Left hindlimb (tissue), 1 donor: ENCODE measurements at regions not wholly inside any gene's neighbourhood (a gene's known extent, or its start where the extent isn't known, plus 50 kb on each side); places are given as distances from the start of the nearest gene placed in this dataset.
"Not testable (repeated sequence)": the region's sequence is repeated elsewhere in the genome, so short reads cannot be mapped to it uniquely, and the experiment has no call there.

ENCODE experiments used
- DNase-seq: peaks from one replicate; pipeline ENCODE4 v3.0.0-alpha.2; 2018

- no peak for DNase-seq
Observed at GRCh38 chr2:215740071-215740470, 273.3 kb downstream of the MREG start.

GRCh38 chr2:215738351-215738750 lies 275.0 kb downstream of the MREG start:
- DNase-seq: no peak

- DNase-seq: no peak
Observed at GRCh38 chr2:215737477-215737876, 275.9 kb downstream of the MREG start.

DNA sequence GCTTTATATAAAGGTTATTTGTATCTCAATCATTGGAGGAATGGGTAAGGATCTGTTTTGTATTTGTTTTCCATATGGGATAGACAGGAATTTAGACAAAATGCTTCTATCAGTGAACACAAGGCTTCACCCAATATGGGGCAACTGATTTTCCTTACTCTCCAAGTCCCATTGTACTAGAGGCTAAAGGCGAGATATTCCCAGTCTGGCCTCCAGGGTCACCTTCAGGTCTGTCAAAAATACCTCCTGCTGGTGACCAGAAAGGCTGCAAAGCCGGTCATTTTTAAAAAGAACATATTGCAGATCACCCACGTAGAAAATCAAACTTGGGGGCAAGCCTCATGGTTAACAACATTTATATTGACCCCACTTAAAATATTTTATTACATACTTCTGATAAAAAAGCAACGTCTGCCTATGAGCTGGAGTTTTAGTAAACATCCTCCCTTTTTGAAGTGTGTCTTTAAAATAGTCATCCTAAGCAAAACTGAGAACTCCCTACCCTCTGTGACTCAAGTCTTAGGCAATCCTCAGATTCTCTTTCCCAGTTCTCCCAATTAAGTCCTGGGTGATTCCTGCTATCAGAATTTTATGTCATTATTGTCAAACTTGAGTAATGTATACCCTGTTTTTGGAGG lies 276.6 kb downstream of the MREG start:
- no peak for DNase-seq

DNA sequence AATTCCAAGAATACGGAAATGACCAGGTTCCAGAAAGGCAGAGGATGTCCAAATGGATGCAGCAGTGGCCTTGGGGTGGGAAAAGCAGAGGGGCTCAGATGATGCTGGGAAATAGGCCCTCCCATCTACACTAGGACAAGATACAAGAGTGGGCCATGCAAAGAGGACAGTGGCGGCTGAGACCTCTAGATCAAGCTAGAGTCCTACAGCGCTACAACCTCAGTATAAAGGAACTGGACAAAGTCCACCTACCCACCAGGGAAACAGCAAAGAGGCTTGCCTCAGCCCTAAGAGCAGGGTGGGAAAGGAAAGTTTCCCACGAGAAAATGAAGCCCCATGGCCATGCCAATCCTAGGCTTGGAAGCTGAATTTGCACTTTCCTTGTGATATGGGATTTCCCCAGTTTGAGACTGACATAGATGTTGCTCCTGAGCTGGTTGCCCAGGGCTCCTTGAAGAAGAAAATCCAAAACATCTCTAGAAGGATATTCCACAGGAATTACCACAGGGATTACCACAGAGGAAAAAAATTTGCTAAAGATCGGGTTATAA lies 282.2 kb downstream of the MREG start:
- no peak for DNase-seq

DNA sequence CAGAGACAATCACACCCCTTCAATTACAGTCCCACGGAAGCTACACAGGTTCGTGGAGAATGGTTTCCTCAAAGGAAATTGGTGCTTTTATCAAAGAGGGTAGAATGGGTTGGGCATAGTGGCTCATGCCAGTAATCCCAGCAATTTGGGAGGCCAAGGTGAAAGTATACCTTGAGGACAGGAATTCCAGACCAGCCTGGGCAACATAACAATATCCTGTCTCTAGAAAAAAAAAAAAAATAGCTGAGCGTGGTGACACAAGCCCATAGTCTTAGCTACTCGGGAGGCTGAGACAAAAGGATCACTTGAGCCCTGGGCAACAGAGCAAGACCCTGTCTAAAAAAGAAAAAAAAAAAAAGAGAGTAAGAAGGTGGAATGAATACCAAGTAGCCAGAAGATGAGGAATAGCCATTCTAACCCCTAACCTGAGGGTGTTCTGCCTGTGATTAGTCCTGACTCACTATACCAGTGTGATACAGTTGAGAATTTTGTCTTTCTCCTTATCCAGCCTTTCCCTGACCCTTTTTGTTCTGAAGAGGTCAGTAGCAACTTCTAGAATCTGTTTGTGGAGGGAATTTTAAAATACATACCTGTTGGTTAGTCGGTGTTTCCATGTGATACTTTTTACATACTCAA lies 283.2 kb downstream of the MREG start:
- no peak for DNase-seq

- no peak for DNase-seq
Observed at GRCh38 chr2:215728504-215729065, 284.8 kb downstream of the MREG start.

- DNase-seq: no peak
Observed at GRCh38 chr2:215727507-215728503, 285.5 kb downstream of the MREG start.

- DNase-seq: no peak
Observed at GRCh38 chr2:215726070-215726469, 287.3 kb downstream of the MREG start.

DNA sequence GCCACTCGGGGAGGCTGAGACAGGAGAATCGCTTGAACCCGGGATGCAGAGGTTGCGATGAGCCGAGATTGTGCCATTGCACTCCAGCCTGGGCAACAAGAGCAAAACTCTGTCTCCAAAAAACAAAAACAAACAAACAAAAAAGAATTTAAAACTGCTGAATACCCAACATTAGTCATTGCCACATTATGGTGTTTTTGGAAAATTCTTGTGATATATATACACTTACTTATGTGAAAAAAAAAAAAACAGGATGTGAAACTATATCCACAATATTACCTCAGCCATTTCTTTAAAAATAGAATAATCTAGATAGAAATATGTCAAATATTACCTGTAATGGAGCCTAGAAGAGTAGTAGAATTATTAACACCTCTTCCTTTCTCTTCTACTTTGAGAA lies 288.3 kb upstream of the FN1 start:
- no peak for DNase-seq

DNA sequence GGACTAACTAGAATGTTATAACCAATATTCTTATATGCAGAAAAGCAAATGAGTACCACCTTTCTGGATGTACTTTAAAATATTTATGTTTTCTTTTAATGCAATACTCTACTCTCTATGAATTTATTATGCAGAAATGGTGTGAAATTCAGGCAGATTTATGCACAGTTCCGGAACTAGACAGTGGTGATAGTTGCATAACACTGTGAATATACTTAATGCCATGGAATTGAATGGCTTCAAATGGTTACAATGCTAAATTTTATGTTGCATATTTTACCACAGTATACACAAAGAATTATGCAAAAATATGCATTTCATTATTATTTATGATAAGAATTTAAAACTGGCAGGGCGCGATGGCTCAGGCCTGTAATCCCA lies 287.8 kb upstream of the FN1 start:
- no peak for DNase-seq

DNA sequence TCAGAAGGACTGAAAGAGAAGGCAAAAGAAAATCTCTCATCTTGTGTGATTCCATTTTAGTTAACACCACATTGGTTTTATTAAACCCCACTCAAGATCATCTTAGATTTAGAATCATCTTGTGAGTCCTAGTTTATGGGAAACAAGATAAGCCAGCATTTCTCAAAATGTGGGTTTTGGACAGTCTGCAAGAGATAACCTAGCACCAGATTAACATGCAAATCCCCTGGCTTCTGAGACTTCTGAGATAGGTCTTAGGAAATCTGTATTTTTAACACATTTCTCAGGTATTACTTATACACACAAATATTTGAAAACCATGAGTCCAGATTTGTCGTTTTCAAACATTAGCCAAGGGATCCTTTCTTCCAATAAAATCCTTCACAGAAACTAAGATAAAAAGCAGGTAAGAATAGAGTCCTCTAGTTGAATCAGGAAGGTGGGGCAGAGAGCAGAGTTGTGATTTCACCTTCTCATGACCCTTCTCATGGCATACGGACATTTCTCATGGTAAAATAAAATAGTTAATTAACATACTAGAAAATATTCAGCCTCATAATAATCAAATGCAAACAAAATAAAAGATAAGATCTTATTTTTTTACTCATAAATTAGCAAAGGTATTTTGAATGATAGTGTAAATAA lies 287.2 kb upstream of the FN1 start:
- no peak for DNase-seq

GRCh38 chr2:215722125-215722524 lies 286.3 kb upstream of the FN1 start:
- no peak for DNase-seq

DNA sequence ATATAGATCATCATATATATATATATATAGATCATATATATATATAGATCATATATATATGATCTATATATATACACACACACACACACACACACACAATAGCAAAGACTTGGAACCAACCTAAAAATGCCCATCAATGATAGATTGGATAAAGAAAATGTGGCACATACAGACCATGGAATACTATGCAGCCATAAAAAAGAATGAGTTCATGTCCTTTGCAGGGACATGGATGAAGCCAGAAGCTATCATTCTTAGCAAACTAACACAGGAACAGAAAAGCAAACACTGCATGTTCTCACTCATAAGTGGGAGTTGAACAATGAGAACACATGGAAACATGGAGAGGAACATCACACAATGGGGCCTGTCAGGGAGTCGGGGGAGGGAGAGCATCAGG lies 285.6 kb upstream of the FN1 start:
- DNase-seq: not testable (repeated sequence)

GRCh38 chr2:215718890-215719289 lies 283.0 kb upstream of the FN1 start:
- no peak for DNase-seq

GRCh38 chr2:215718436-215718835 lies 282.6 kb upstream of the FN1 start:
- no peak for DNase-seq

GRCh38 chr2:215717501-215718381 lies 281.9 kb upstream of the FN1 start:
- DNase-seq: peak; percentile 57

- DNase-seq: no peak
Observed at GRCh38 chr2:215716956-215717355, 281.1 kb upstream of the FN1 start.

GRCh38 chr2:215712871-215713790 lies 277.3 kb upstream of the FN1 start:
- no peak for DNase-seq

DNA sequence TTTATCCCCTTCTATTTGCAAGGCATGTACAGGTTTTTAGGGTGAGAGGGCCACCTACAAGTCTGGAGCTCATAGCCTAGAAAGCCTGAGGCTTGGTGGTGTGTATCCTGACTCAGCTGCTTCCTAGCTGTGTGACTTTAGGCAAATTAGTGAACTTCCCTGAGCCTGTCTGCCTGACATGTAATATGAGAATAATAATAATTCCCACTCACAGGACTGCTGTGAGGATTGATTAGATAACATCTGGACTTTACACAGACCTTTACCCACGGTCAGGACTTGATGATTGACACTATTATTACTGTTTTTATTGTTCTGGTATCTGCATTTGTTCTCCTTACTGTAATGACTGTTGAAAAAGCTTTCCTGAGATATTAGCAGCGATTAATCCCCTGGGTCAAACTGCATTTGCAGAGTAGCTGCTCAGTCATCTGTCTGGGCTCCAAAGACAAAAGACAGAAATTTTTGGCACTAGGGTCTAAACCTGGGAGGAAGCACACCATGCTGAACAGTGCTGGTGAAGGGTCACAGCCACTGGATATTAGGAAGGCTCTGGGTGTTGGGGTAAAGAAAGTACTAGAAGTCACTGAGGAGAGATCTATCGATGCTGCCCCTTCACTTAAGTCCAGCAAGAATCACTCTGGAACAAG lies 276.5 kb upstream of the FN1 start:
- DNase-seq: no peak
